A549 (cell line): ENCODE measurements at regions not wholly inside any gene's neighbourhood (a gene's known extent, or its start where the extent isn't known, plus 50 kb on each side); places are given as distances from the start of the nearest gene placed in this dataset.
A peak's percentile ranks its signal among the peaks of the same experiment; 100 is the strongest.

Experiments used
- ATAC-seq, 2 experiments: fragments of 200-7000 bp in 1 of 2; fragments of >200 bp in 1 of 2; cut with Nextera tagmentation in 1 of 2; cut with Tn5 transposase in 1 of 2; 3 replicates each; pipeline versions ENCODE4 v1.8.0 to v1.9.1; 2018 to 2020; ENCODE audit warnings: mild to moderate bottlenecking in 1 of 2, moderate library complexity in 1 of 2
- CTCF ChIA-PET: fragments of 300-600 bp; sonication (Branson Sonifier 250); formaldehyde crosslinking; extraction: SDS; loops from one replicate; lab custom pipeline; 2021; ENCODE audit warnings: antibody characterized with exemption, inconsistent platforms; lab: Yijun Ruan, JAX
- POLR2A ChIA-PET: fragments of 350-600 bp; formaldehyde crosslinking; extraction: SDS; loops from one replicate; lab custom pipeline; 2021; ENCODE audit warnings: antibody characterized with exemption, inconsistent platforms; lab: Yijun Ruan, JAX
- DNase-seq, 2 experiments: peaks; one replicate each; pipeline versions ENCODE4 v3.0.0 to v3.0.0-alpha.2; 2011 to 2016; ENCODE audit warnings: low read depth in 1 of 2, low spot score in 1 of 2
- FAIRE-seq: peaks from 2 replicates; lab custom pipeline; 2011; peaks lifted over from hg19 to GRCh38; lab: Jason Lieb, UNC
- H3K27ac ChIP-seq, 2 experiments: fragments of >200 bp; sonication (Bioruptor Twin); formaldehyde crosslinking; 3 replicates each; pipeline ENCODE4 v1.5.1; 2016 to 2017
- H3K4me1 ChIP-seq: fragments of >200 bp; sonication (Bioruptor Twin); formaldehyde crosslinking; 3 replicates; pipeline ENCODE4 v1.6.1; 2016
- H3K4me2 ChIP-seq: fragments of >200 bp; sonication (Bioruptor Twin); formaldehyde crosslinking; 3 replicates; pipeline ENCODE4 v1.6.1; 2016
- H3K4me3 ChIP-seq: fragments of >200 bp; sonication (Bioruptor Twin); formaldehyde crosslinking; 3 replicates; pipeline ENCODE4 v1.5.1; 2016
- H3K9me3 ChIP-seq: fragments of >200 bp; sonication (Bioruptor Twin); formaldehyde crosslinking; 3 replicates; pipeline ENCODE4 v1.6.1; 2016
- BHLHE40 ChIP-seq: IDR thresholded peaks from 2 replicates; pipeline ENCODE4 v1.6.1; 2012; ENCODE audit warnings: low read depth, low read length, inconsistent platforms
- CEBPB ChIP-seq, 2 experiments: fragments of >200 bp in 1 of 2; sonication (Bioruptor Twin) in 1 of 2; formaldehyde crosslinking in 1 of 2; IDR thresholded peaks; 2 replicates each; pipeline ENCODE4 v1.6.1; 2012 to 2016
- E2F6 ChIP-seq: IDR thresholded peaks from 2 replicates; pipeline ENCODE4 v1.6.1; 2012; ENCODE audit warnings: low read depth, borderline replicate concordance
- EHMT2 ChIP-seq: fragments of 200-600 bp; sonication (generic); IDR thresholded peaks from 2 replicates; pipeline ENCODE4 v1.6.1; 2016; ENCODE audit warnings: antibody characterized with exemption, low read depth, mild to moderate bottlenecking, moderate library complexity
- ELK1 ChIP-seq: fragments of 150-350 bp; IDR thresholded peaks from 2 replicates; pipeline ENCODE4 v1.6.1; 2014; ENCODE audit warnings: low read depth, mild to moderate bottlenecking, low read length
- EP300 ChIP-seq, 2 experiments: fragments of >200 bp; sonication (Bioruptor Twin); formaldehyde crosslinking; IDR thresholded peaks; 2 replicates in 1 of 2; 3 replicates in 1 of 2; pipeline ENCODE4 v1.6.1; 2016 to 2017
- FOSB ChIP-seq: fragments of 250-450 bp; sonication (Bioruptor Pico); IDR thresholded peaks from 2 replicates; pipeline ENCODE4 v1.5.0; 2020; ENCODE audit warnings: mild to moderate bottlenecking, moderate library complexity
- GATA3 ChIP-seq: IDR thresholded peaks from 2 replicates; pipeline ENCODE4 v1.6.1; 2012; ENCODE audit warnings: borderline replicate concordance
- HES2 ChIP-seq: fragments of >200 bp; sonication (Bioruptor Twin); formaldehyde crosslinking; IDR thresholded peaks from 2 replicates; pipeline ENCODE4 v1.6.1; 2016
- HMGXB4 ChIP-seq: fragments of 250-450 bp; sonication (Bioruptor Pico); IDR thresholded peaks from 2 replicates; pipeline ENCODE4 v1.5.0; 2021; ENCODE audit warnings: mild to moderate bottlenecking, moderate library complexity, borderline replicate concordance
- JUN ChIP-seq, 2 experiments: fragments of >200 bp; sonication (Bioruptor Twin); formaldehyde crosslinking; IDR thresholded peaks; 2 replicates in 1 of 2; 3 replicates in 1 of 2; pipeline ENCODE4 v1.6.1; 2016 to 2017
- JUNB ChIP-seq: fragments of >200 bp; sonication (Bioruptor Twin); formaldehyde crosslinking; IDR thresholded peaks from 2 replicates; pipeline ENCODE4 v1.6.1; 2016
- KDM5A ChIP-seq: fragments of 200-600 bp; sonication (generic); IDR thresholded peaks from 2 replicates; pipeline ENCODE4 v1.6.1; 2016; ENCODE audit warnings: antibody characterized with exemption, mild to moderate bottlenecking
- MAX ChIP-seq: IDR thresholded peaks from 2 replicates; pipeline ENCODE4 v1.6.1; 2012
- MAZ ChIP-seq: fragments of 150-350 bp; IDR thresholded peaks from 2 replicates; pipeline ENCODE4 v1.6.1; 2014; ENCODE audit warnings: antibody characterized with exemption, low read depth, low read length, borderline replicate concordance
- PHF8 ChIP-seq: fragments of 200-600 bp; sonication (generic); IDR thresholded peaks from 2 replicates; pipeline ENCODE4 v1.6.1; 2016; ENCODE audit warnings: low read depth, mild to moderate bottlenecking, antibody characterized with exemption, moderate library complexity, borderline replicate concordance
- POLR2A ChIP-seq: IDR thresholded peaks from 2 replicates; pipeline ENCODE4 v1.6.1; 2012; ENCODE audit warnings: mild to moderate bottlenecking, low read length
- POLR2AphosphoS2 ChIP-seq: conservative IDR thresholded peaks from 2 replicates; pipeline ENCODE4 v1.6.1; 2012; ENCODE audit warnings: low read length, improper control_type of control experiment, inconsistent platforms
- RARB ChIP-seq: fragments of 250-450 bp; sonication (Bioruptor Pico); IDR thresholded peaks from 2 replicates; pipeline ENCODE4 v1.8.0; 2021; ENCODE audit warnings: mild to moderate bottlenecking, moderate library complexity
- RCOR1 ChIP-seq: fragments of 150-350 bp; IDR thresholded peaks from 2 replicates; pipeline ENCODE4 v1.6.1; 2014; ENCODE audit warnings: antibody characterized with exemption, low read length, low read depth
- RNF2 ChIP-seq: fragments of 200-600 bp; sonication (generic); IDR thresholded peaks from 2 replicates; pipeline ENCODE4 v1.6.1; 2016; ENCODE audit warnings: low read depth, mild to moderate bottlenecking, antibody characterized with exemption, moderate library complexity, borderline replicate concordance
- SREBF2 ChIP-seq: fragments of 450-650 bp; IDR thresholded peaks from 2 replicates; pipeline ENCODE4 v1.6.1; 2014; ENCODE audit warnings: mild to moderate bottlenecking, moderate library complexity
- TFCP2L1 ChIP-seq: fragments of 250-450 bp; sonication (Bioruptor Pico); IDR thresholded peaks from 2 replicates; pipeline ENCODE4 v1.5.0; 2021; ENCODE audit warnings: mild to moderate bottlenecking
- ZSCAN20 ChIP-seq: fragments of 250-450 bp; sonication (Bioruptor Pico); IDR thresholded peaks from 2 replicates; pipeline ENCODE4 v1.8.0; 2022; ENCODE audit warnings: mild to moderate bottlenecking, moderate library complexity
- WGBS: methylation state at CpG from one replicate; pipeline ENCODE4 v1.1.6; 2017; ENCODE audit errors: missing lambda C conversion rate; 5-methylcytosine and 5-hydroxymethylcytosine counted together

GRCh38 chr3:30400926-30401325 lies 205.5 kb upstream of the TGFBR2 start (continued):
- TF ChIP-seq POLR2A: no peak
- no peak for TF ChIP-seq CEBPB (IDR thresholded peaks at IDR 0.05)
- no peak for TF ChIP-seq KDM5A
- TF ChIP-seq EHMT2: no peak
- no peak for TF ChIP-seq BHLHE40
- TF ChIP-seq EP300 (IDR thresholded peaks at IDR 0.05): no peak

GRCh38 chr3:30401971-30402370 lies 204.4 kb upstream of the TGFBR2 start:
- no peak for DNase-seq
- no peak for ATAC-seq
- Histone ChIP-seq H3K4me3 (no peak overlapping the region), H3K4me2 (no peak overlapping the region; the same call in 2 of the 3 replicates), H3K9me3 (no peaks in the 10 kb centered on the region), H3K4me1 (peaks cover 10% of the 10 kb centered on the region; the same call in 2 of the 3 replicates), H3K27ac (peak overlapping the region in 1 of 2 experiments; percentile 8; a peak in 1 of 6 replicates)
- TF ChIP-seq ELK1 (no peak), JUN (IDR thresholded peaks at IDR 0.05) (no peak), RCOR1 (no peak), E2F6 (no peak), SREBF2 (no peak), FOSB (CRISPR knock-in tag) (no peak), RNF2 (no peak)
- ChIA-PET POLR2A (no interaction called here), CTCF (interaction anchor here (0.7 to 0.8 kb wide), 2 partner anchors 15 to 1171 kb away, joined by 3 read pairs; no protein-coding TSS in a partner anchor)
- no peak for FAIRE-seq

- Histone ChIP-seq H3K9me3 (peaks cover 4% of the 10 kb centered on the region), H3K27ac (no peak overlapping the region), H3K4me3 (no peak overlapping the region), H3K4me2 (no peak overlapping the region), H3K4me1 (peaks cover 1% of the 10 kb centered on the region; the same call in 1 of the 3 replicates)
- POLR2A ChIA-PET: no interaction called here
- ATAC-seq (no peak), FAIRE-seq (no peak), DNase-seq (no peak)
- CTCF ChIA-PET: no interaction called here
- 93% methylated on average over 2 of the region's 2 CpGs for WGBS
- TF ChIP-seq POLR2AphosphoS2: no peak
Observed at GRCh38 chr3:30407651-30408050, 198.8 kb upstream of the TGFBR2 start.

GRCh38 chr3:30408105-30408557 lies 198.3 kb upstream of the TGFBR2 start:
- H3K27ac ChIP-seq: no peak overlapping the region
- ATAC-seq (no peak), DNase-seq (no peak), FAIRE-seq (no peak)
- no peak overlapping the region for H3K4me2 ChIP-seq
- H3K4me1 ChIP-seq: no peaks in the 10 kb centered on the region
- peaks cover 4% of the 10 kb centered on the region for H3K9me3 ChIP-seq
- H3K4me3 ChIP-seq: no peak overlapping the region
- ChIA-PET POLR2A (no interaction called here), CTCF (no interaction called here)
- no peak for TF ChIP-seq MAZ
- TF ChIP-seq CEBPB (IDR thresholded peaks at IDR 0.05): no peak
- no peak for TF ChIP-seq RARB
- no peak for TF ChIP-seq HES2
- no peak for TF ChIP-seq EHMT2
- TF ChIP-seq TFCP2L1 (CRISPR knock-in tag): no peak
- no peak for TF ChIP-seq ZSCAN20 (CRISPR knock-in tag)
- no peak for TF ChIP-seq PHF8
- TF ChIP-seq JUNB: no peak
- no peak for TF ChIP-seq FOSB (CRISPR knock-in tag)
- no peak for TF ChIP-seq GATA3
- TF ChIP-seq HMGXB4 (CRISPR knock-in tag): no peak
- TF ChIP-seq MAX: no peak
- whole genome bisulfite sequencing: 53% methylated on average over 2 of the region's 2 CpGs
